ENCODE measurements at regions not wholly inside any gene's neighbourhood (a gene's known extent, or its start where the extent isn't known, plus 50 kb on each side); places are given as distances from the start of the nearest gene placed in this dataset.

DNA sequence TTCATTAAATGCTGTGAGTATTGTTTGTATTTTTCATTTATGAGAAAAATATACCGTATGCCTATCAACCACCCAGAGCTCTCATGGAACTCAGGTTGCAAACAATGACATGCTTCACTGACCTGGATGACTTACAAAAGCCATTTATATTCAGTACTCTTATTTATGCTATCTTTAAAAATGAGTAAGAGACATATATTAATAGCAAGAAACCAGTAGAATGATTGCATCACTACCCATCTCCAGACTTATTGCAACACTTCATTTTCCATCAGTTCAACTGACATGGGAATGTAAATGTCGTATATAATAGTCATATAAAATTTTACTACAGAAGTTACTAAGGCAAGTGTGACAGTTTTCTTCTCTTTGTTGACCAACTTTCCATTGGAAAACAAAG lies 69.1 kb downstream of the OTP start:
- H3K36me3 ChIP-seq = no peaks in the 10 kb centered on the region
- no peaks in the 10 kb centered on the region for H3K27me3 ChIP-seq
- no peak for TF ChIP-seq POLR2A (IDR thresholded peaks at IDR 0.05)
- no peak for TF ChIP-seq EP300 (IDR thresholded peaks at IDR 0.05)
- TF ChIP-seq, protein P1, sequence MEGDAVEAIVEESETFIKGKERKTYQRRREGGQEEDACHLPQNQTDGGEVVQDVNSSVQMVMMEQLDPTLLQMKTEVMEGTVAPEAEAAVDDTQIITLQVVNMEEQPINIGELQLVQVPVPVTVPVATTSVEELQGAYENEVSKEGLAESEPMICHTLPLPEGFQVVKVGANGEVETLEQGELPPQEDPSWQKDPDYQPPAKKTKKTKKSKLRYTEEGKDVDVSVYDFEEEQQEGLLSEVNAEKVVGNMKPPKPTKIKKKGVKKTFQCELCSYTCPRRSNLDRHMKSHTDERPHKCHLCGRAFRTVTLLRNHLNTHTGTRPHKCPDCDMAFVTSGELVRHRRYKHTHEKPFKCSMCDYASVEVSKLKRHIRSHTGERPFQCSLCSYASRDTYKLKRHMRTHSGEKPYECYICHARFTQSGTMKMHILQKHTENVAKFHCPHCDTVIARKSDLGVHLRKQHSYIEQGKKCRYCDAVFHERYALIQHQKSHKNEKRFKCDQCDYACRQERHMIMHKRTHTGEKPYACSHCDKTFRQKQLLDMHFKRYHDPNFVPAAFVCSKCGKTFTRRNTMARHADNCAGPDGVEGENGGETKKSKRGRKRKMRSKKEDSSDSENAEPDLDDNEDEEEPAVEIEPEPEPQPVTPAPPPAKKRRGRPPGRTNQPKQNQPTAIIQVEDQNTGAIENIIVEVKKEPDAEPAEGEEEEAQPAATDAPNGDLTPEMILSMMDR (IDR thresholded peaks at IDR 0.05) = no peak
- H3K27ac ChIP-seq = no peak overlapping the region
- no peak for DNase-seq (ENCODE audit: low spot score in 2 of 2)
- no peaks in the 10 kb centered on the region for H3K4me1 ChIP-seq
- 75 to 78% methylated on average over 2 of the region's 2 CpGs for WGBS, 2 donors
- H3K9me3 ChIP-seq = no peaks in the 10 kb centered on the region
- H3K4me3 ChIP-seq = no peak overlapping the region

DNA sequence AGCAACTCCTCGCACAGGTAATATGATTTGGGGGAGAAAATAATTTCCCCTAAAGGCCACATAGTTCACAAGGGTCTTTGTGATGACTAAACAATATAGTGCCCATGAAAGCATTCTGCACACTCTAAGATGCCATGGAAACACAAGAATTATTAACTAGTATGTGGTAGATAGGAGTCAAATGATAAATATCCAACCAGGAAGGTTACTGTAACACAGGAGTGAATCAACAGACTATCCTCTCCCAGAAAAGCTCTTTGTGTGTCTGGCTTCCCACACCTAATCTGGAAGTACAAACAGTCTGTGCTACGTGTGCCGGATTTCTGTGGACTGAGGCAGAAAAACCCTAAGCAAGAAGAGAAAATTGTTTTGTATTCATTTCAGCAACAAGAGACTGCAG lies 70.0 kb downstream of the OTP start:
- TF ChIP-seq, protein P1 (IDR thresholded peaks at IDR 0.05) = no peak
- TF ChIP-seq EP300 (IDR thresholded peaks at IDR 0.05) = no peak
- TF ChIP-seq POLR2A (IDR thresholded peaks at IDR 0.05) = no peak
- H3K9me3 ChIP-seq = no peaks in the 10 kb centered on the region
- H3K36me3 ChIP-seq = no peaks in the 10 kb centered on the region
- DNase-seq (ENCODE audit: low spot score in 2 of 2) = no peak
- WGBS, 2 donors = 56 to 76% methylated on average over 3 of the region's 3 CpGs
- H3K27ac ChIP-seq = no peak overlapping the region
- no peaks in the 10 kb centered on the region for H3K27me3 ChIP-seq
- H3K4me1 ChIP-seq = no peaks in the 10 kb centered on the region
- no peak overlapping the region for H3K4me3 ChIP-seq

DNA sequence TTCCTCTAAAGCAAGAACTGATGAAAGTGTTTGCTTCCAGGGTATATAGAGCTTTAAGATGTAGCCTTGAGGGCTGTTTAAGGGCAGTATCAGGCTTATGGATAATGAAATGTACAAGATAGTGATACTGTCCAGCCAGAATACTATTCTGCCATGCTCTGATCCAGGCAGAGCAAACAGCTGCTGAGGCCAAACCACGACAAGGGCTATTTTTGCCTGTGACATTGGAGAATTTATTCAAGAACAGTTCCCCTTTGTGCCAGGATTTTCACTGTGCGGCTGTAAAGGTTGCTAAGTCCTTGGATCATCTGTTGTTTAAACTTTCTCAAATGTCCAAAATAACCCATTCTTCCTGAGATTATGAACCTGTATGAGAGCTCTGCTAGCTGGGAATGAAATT lies 70.4 kb downstream of the OTP start:
- Histone ChIP-seq H3K4me3 (no peak overlapping the region), H3K36me3 (no peaks in the 10 kb centered on the region), H3K27me3 (no peaks in the 10 kb centered on the region), H3K4me1 (no peaks in the 10 kb centered on the region), H3K9me3 (no peaks in the 10 kb centered on the region), H3K27ac (no peak overlapping the region)
- TF ChIP-seq POLR2A (IDR thresholded peaks at IDR 0.05) (no peak), EP300 (IDR thresholded peaks at IDR 0.05) (no peak)
- TF ChIP-seq, protein P1 (IDR thresholded peaks at IDR 0.05) = no peak
- no peak for DNase-seq (ENCODE audit: low spot score in 2 of 2)
- 31 to 35% methylated on average over 2 of the region's 2 CpGs for WGBS, 2 donors

DNA sequence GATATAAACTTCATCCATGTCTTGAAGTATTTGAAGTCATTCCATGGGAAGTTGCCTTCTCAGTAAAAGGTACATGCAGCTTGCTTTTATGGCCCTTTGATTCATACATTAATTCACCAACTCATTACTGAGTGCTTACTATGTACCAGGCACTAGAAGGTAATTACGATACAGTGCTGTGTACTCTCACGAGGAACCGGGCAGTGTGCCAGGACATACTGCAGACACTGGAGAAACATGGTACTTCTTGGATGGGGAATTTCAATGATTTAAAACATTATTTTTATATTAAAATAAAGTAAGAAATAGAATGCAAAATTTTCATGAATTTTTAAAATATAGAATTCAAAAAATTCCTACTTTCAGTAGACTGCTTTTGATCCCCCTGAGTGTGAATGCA lies 71.4 kb upstream of the WDR41 start:
- TF ChIP-seq, protein P1 (IDR thresholded peaks at IDR 0.05) = no peak
- TF ChIP-seq EP300 (IDR thresholded peaks at IDR 0.05) = no peak
- TF ChIP-seq POLR2A (IDR thresholded peaks at IDR 0.05) = no peak
- Histone ChIP-seq H3K27ac (no peak overlapping the region), H3K4me3 (no peak overlapping the region), H3K4me1 (no peaks in the 10 kb centered on the region), H3K27me3 (no peaks in the 10 kb centered on the region), H3K36me3 (no peaks in the 10 kb centered on the region), H3K9me3 (no peaks in the 10 kb centered on the region)
- DNase-seq (ENCODE audit: low spot score in 2 of 2) = no peak
- 67 to 70% methylated on average over 3 of the region's 3 CpGs for WGBS, 2 donors

DNA sequence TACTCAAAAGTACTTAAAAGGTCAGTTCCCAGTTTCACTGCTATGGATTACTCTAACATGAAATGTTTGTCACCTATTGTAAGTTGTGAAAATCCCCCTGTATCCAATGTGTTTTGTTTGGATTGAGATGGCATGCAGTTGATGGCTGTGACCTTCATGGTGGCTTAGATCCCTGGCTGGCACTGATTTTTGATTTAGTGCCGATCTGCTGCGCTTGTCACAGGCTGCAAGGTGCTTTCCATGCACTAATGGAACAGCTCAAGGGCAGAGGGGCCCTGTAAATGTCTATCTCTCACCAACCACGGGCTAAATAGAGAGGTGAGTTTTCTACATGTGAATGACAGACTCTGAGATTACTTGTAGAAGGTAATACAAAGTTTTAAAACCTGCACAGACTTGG lies 69.8 kb upstream of the WDR41 start:
- no peaks in the 10 kb centered on the region for H3K36me3 ChIP-seq
- H3K4me1 ChIP-seq = no peaks in the 10 kb centered on the region
- H3K27ac ChIP-seq = no peak overlapping the region
- H3K9me3 ChIP-seq = no peaks in the 10 kb centered on the region
- no peak for DNase-seq (ENCODE audit: low spot score in 2 of 2)
- H3K4me3 ChIP-seq = no peak overlapping the region
- H3K27me3 ChIP-seq = no peaks in the 10 kb centered on the region
- TF ChIP-seq, protein P1 (IDR thresholded peaks at IDR 0.05) = no peak
- TF ChIP-seq EP300 (IDR thresholded peaks at IDR 0.05) (no peak), POLR2A (IDR thresholded peaks at IDR 0.05) (no peak)
- 72 to 73% methylated on average over 3 of the region's 3 CpGs for WGBS, 2 donors

Data from tibial nerve (tissue), 4 donors.